Aorta (tissue), 5 donors: ENCODE measurements at regions not wholly inside any gene's neighbourhood (a gene's known extent, or its start where the extent isn't known, plus 50 kb on each side); places are given as distances from the start of the nearest gene placed in this dataset.
A peak's percentile ranks its signal among the peaks of the same experiment; 100 is the strongest.

Source experiments
- ATAC-seq: fragments of 200-7000 bp; cut with Tn5 transposase; one replicate; pipeline ENCODE4 v1.9.1; 2022; ENCODE audit warnings: moderate library complexity; ENCODE audit not compliant: low FRiP score
- DNase-seq, 2 donors: peaks; one replicate each; pipeline ENCODE4 v3.0.0-alpha.2; 2020
- H3K27ac ChIP-seq, 2 donors: one replicate each; pipeline ENCODE4 v1.5.1; 2013; ENCODE audit warnings: low read length in 2 of 2, mild to moderate bottlenecking in 2 of 2, moderate library complexity in 2 of 2, control low read depth in 1 of 2, inconsistent platforms in 1 of 2, low read depth in 1 of 2
- H3K27me3 ChIP-seq, 2 donors: one replicate each; pipeline ENCODE4 v1.6.1; 2013; ENCODE audit warnings: control low read depth in 1 of 2, low read length in 1 of 2, mild to moderate bottlenecking in 1 of 2, moderate library complexity in 1 of 2; ENCODE audit not compliant: insufficient read depth in 2 of 2, control insufficient read depth in 1 of 2
- H3K36me3 ChIP-seq, 2 donors: one replicate each; pipeline ENCODE4 v1.6.1; 2013; ENCODE audit warnings: control low read depth in 1 of 2, low read length in 1 of 2, mild to moderate bottlenecking in 1 of 2; ENCODE audit not compliant: insufficient read depth in 2 of 2, control insufficient read depth in 1 of 2
- H3K4me1 ChIP-seq, 2 donors: one replicate each; pipeline ENCODE4 v1.6.1; 2013; ENCODE audit warnings: low read length in 2 of 2, control low read depth in 1 of 2, mild to moderate bottlenecking in 1 of 2, moderate library complexity in 1 of 2; ENCODE audit not compliant: insufficient read depth in 2 of 2, control insufficient read depth in 1 of 2
- H3K4me3 ChIP-seq, 2 donors: one replicate each; pipeline ENCODE4 v1.5.1; 2013; ENCODE audit warnings: low read length in 2 of 2, control low read depth in 1 of 2, mild to moderate bottlenecking in 1 of 2
- H3K9me3 ChIP-seq: one replicate; pipeline ENCODE4 v1.6.1; 2013; ENCODE audit warnings: mild to moderate bottlenecking, low read length; ENCODE audit not compliant: control insufficient read depth
- WGBS, 2 donors: extraction: QIAGEN DNeasy Blood & Tissue Kit; methylation state at CpG; one replicate each; pipeline ENCODE4 v1.1.7; 2013; 5-methylcytosine and 5-hydroxymethylcytosine counted together
- intact Hi-C, 2 donors: fragments of 100-400 bp; cut with DNase I; formaldehyde crosslinking; loops; one replicate each; pipeline versions ENCODE4 v1.14.2 to v1.15.0; 2022
- donor health status: healthy with polysubstance abuse.
- donor health status: Bipolar disorder and iron deficiency.
- donor health status: DM: no; HTN: no; CAD: no.
- donor health status: DM: no; HTN: no; CAD: no.
- donor health status: DM: yes; HTN: yes; CAD: no.

DNA sequence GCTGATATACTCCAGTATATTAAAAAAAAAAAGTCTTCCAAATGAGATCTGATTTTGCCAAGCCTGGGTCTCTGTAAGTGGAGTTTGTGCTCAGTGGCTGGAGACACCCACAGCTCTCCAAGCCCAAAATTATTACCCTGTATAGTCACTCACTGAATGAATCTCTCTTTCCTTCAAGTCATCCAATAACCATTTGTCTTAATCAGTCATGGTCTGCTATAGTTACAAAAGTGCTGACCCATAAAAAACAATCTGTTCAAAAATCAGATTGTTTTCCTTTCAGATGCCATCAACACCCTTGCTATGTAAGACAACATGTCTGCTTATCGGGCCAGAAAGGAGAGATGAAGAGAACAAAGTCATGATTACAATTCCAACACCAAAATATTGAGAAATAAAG lies 159.4 kb upstream of the FST start:
- no peaks in the 10 kb centered on the region for H3K9me3 ChIP-seq
- peaks cover 0 to under 1% of the 10 kb centered on the region in 2 donors for H3K4me1 ChIP-seq
- no peaks in the 10 kb centered on the region for H3K27me3 ChIP-seq
- H3K27ac ChIP-seq: no peak overlapping the region
- WGBS, 2 donors: 11 to 31% methylated on average over 1 of the region's 1 CpG
- ATAC-seq (no peak), DNase-seq (no peak)
- H3K4me3 ChIP-seq: no peak overlapping the region
- H3K36me3 ChIP-seq: no peaks in the 10 kb centered on the region
- intact Hi-C loops: no loop called here

DNA sequence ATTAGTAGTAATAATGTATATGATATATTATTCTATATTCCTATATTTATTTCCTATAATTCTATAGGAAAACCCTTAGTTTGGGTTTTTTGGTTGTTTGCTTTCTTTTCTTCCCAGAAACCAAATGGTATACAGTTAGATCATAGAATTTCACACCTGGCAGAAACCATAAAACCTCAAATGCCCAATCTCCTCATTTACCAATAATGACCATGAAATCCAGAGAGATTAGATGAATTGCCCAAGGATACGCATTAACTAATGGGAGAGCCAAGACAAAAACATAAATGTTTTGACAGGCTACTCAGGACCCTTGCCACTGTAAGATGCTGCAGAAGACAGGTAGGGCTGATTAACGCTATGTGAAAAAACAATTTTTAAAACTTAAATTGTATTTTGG lies 158.7 kb upstream of the FST start:
- no peak for ATAC-seq
- Histone ChIP-seq H3K4me3 (no peak overlapping the region), H3K9me3 (no peaks in the 10 kb centered on the region), H3K4me1 (peaks cover 0 to 4% of the 10 kb centered on the region in 2 donors), H3K27ac (no peak overlapping the region), H3K27me3 (no peaks in the 10 kb centered on the region), H3K36me3 (no peaks in the 10 kb centered on the region)
- intact Hi-C loops: no loop called here
- WGBS, 2 donors: 97% methylated on average over 2 of the region's 2 CpGs
- no peak for DNase-seq

DNA sequence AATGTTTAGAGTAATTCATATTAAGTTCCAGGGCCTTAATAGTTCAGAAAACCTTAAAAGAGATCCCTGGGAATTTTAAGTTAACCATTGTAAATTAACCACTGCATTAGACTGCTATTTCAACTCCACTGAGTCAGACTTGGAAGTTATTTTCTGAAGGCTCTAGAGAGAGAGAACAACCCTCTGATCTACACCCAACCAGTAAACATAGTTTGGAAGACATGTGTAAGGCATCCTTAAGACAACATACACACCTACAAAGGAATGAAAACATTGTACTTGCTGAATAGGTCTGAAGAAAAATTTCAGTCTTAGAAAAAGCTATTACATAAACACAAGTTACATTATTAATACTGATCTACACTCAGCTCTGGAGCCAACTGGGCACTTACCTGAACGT lies 158.2 kb upstream of the FST start:
- Histone ChIP-seq H3K27me3 (no peaks in the 10 kb centered on the region), H3K4me1 (peaks cover 0 to 4% of the 10 kb centered on the region in 2 donors), H3K27ac (no peak overlapping the region), H3K4me3 (no peak overlapping the region), H3K9me3 (no peaks in the 10 kb centered on the region), H3K36me3 (no peaks in the 10 kb centered on the region)
- 47% methylated on average over 1 of the region's 1 CpG for WGBS, 2 donors
- ATAC-seq (no peak), DNase-seq (no peak)
- intact Hi-C loops: no loop called here

DNA sequence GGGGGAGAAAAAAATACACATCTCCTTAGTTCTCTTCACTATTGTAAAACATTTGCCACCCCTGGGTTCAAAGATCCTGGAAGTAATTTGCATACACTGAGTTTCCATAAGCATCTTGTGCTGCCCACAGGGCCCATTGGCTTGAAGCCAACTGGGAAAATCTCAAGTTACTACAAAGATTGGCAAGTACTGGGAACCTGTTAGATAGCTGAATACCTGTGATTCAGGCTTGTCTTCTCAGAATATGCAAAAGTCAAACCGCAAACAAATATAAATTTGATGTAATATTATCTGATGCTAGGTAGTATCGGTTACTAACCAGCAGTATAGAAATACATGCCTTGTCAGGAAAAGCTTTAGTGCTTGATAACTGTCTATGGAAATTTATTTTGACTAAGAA lies 156.9 kb upstream of the FST start:
- ATAC-seq: no peak
- Histone ChIP-seq H3K4me1 (peaks cover 0 to 4% of the 10 kb centered on the region in 2 donors), H3K27me3 (no peaks in the 10 kb centered on the region), H3K36me3 (no peaks in the 10 kb centered on the region), H3K27ac (no peak overlapping the region), H3K9me3 (no peaks in the 10 kb centered on the region), H3K4me3 (no peak overlapping the region)
- intact Hi-C loops: no loop called here
- no peak for DNase-seq
- 98 to 100% methylated on average over 2 of the region's 2 CpGs for WGBS, 2 donors

DNA sequence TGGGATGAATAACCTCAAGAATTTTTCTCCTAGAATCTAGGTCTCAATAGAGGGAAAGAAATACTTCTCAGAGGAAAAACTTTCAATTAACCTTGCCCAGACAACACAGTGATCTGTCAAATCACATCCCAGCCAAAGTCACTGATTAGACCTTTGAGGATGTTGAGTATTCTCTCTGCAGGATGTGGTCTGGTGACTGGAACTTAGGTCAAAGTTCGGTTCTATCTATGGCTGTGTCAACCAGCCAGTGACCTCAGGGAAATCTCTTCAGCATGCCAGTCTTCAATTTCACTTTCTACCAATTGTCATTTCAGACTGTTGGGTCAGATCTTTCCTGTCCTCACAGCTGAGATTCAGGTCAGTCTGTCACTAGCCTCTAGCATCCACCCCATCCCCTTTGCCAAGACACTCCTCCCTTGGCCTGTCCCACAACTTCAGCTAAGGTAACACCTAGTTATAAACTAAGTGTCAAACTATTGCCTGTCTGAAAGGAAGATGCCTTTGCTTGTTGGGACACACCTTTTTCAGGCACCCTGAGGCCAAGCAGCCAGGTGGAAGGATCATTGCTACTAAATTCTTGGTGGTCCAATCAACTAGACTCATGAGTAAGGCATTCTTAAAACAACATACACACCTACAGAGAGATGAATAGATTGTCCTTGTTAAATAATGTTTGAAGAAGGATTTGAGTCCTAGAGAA lies 156.3 kb upstream of the FST start:
- Histone ChIP-seq H3K4me1 (peaks cover 0 to 4% of the 10 kb centered on the region in 2 donors), H3K36me3 (no peaks in the 10 kb centered on the region), H3K9me3 (no peaks in the 10 kb centered on the region), H3K4me3 (no peak overlapping the region), H3K27me3 (no peaks in the 10 kb centered on the region), H3K27ac (no peak overlapping the region)
- ATAC-seq: no peak
- intact Hi-C loops: no loop called here
- no peak for DNase-seq
- 93 to 95% methylated on average over 1 of the region's 1 CpG for WGBS, 2 donors

DNA sequence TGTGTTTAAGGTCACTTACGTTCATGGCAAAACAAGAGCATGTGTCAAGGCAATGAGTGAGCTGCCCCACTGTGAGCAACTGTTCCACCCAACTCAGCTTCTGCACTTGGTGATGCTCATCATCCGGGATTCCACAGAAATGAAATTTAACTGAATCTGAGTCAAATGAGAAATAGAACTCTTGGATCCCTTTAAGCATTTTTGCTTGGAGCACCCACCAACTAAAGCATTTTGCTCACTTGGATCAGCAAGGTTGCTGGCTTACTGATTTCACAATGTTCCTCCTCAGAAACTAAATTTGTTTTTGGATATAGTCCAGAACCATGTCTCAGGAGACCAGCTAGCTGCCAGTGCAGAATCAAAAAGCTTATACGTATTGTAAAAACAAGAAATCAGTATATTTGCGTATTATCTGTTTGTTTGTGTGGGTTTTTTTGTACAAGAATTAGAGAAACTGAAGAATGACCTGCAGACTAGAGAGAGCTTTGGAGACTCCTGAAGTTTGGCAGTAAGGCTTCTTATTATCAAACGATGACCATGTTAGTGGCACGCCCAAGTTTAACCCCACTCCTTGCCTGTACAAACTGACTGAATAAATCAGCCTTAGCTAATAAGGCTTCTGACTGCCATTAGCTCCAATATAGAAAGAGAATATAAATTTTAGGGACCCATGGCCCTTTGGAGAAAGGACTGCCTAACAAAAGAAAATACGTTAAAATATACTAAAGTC lies 153.8 kb upstream of the FST start:
- Histone ChIP-seq H3K27ac (no peak overlapping the region), H3K36me3 (no peaks in the 10 kb centered on the region), H3K4me1 (peaks cover 2 to 4% of the 10 kb centered on the region in 2 donors), H3K9me3 (no peaks in the 10 kb centered on the region), H3K4me3 (peak overlapping the region in 1 of 2 donors; percentile 18), H3K27me3 (no peaks in the 10 kb centered on the region)
- ATAC-seq (peak; percentile 56), DNase-seq (no peak)
- intact Hi-C loops: no loop called here
- 17 to 18% methylated on average over 7 of the region's 7 CpGs for WGBS, 2 donors

DNA sequence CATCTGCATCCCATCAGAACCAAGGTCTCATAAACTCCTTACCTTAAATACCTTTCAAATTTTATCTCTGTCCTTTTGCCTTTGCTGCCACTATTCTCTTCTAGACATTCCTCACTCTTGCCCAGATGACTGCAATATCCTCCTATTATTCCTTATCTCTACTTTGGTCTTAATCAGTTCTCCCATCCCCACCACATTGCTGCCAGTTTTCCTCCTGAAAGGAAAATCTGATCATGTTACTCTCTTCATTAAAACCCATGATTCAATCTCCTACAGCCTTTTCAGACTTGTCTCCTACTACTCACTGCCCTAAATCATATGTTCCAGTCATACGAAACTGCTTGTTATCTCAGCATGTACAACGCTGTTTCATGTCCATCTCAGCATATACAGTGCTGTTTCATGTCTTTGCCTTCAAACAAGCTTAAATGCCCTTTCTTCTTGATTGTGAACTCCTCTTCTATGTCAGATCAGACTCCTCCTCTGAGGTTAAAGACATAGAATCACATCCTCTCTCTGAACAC lies 152.6 kb upstream of the FST start:
- ATAC-seq (no peak), DNase-seq (no peak)
- Histone ChIP-seq H3K9me3 (no peaks in the 10 kb centered on the region), H3K27ac (no peak overlapping the region), H3K4me3 (no peak overlapping the region), H3K4me1 (peaks cover 2 to 4% of the 10 kb centered on the region in 2 donors), H3K27me3 (no peaks in the 10 kb centered on the region), H3K36me3 (no peaks in the 10 kb centered on the region)
- 89% methylated on average over 2 of the region's 2 CpGs for WGBS, 2 donors
- intact Hi-C loops: no loop called here

DNA sequence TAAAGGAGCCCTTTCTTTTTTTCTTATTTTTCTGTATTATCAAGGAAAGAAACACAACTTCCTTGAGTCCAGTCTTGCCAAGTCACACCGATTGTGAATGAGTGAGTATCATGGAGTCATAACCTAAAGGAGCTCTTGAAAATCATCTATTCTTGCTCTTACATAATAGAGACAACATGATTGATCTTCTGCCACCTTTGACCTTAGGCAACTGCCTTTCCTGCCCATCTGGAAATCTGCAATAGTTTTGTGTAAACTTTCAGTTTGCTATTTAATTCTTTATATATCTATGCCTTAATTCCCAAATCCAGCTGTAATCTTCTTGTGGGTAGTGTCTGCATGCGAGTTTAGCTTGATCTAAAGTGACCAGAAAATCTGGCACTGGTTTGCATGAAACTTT lies 149.9 kb upstream of the FST start:
- H3K4me3 ChIP-seq: no peak overlapping the region
- intact Hi-C loops: loop anchor here in 1 of 2 donors (2.0 to 10.0 kb wide), 2 partner anchors 36 to 86 kb away; no protein-coding TSS in a partner anchor
- ATAC-seq: no peak
- H3K27me3 ChIP-seq: no peaks in the 10 kb centered on the region
- DNase-seq: no peak
- no peak overlapping the region for H3K27ac ChIP-seq
- peaks cover 6 to 13% of the 10 kb centered on the region in 2 donors for H3K4me1 ChIP-seq
- H3K9me3 ChIP-seq: no peaks in the 10 kb centered on the region
- no peaks in the 10 kb centered on the region for H3K36me3 ChIP-seq
- WGBS, 2 donors: 71 to 77% methylated on average over 2 of the region's 2 CpGs

DNA sequence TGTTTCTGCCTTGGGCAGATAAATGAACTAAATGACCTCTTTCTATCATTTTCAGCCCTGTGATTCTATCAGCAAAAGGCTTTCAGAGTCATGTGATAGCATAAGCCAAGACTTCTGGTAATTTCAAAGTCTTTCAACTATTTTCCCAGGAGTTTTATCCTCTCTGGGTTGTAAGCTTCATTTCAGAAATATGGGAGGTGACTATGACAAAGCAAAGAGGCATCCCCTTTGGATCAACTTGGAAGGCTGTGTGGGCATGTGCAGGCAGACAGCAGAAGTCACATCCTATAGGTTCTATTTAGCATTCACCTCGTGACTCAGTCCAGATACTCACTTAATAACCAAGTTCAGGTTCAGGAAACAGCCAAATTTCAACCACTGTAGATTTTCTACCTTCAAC lies 149.0 kb upstream of the FST start:
- ATAC-seq (no peak), DNase-seq (no peak)
- no peaks in the 10 kb centered on the region for H3K27me3 ChIP-seq
- WGBS, 2 donors: 88% methylated on average over 1 of the region's 1 CpG
- H3K4me3 ChIP-seq: no peak overlapping the region
- H3K27ac ChIP-seq: no peak overlapping the region
- no peaks in the 10 kb centered on the region for H3K9me3 ChIP-seq
- peaks cover 6 to 9% of the 10 kb centered on the region in 2 donors for H3K4me1 ChIP-seq
- no peaks in the 10 kb centered on the region for H3K36me3 ChIP-seq
- intact Hi-C loops: loop anchor here in 1 of 2 donors (2.0 to 10.0 kb wide), 2 partner anchors 35 to 87 kb away; no protein-coding TSS in a partner anchor
